NK-92 treated with Interleukin-12 subunit alpha and Interleukin-12 subunit beta, amount 100 ng/mL, for 24 hours (cell line): ENCODE measurements at regions not wholly inside any gene's neighbourhood (a gene's known extent, or its start where the extent isn't known, plus 50 kb on each side); places are given as distances from the start of the nearest gene placed in this dataset.
A peak's percentile ranks its signal among the peaks of the same experiment; 100 is the strongest.
"Not testable (repeated sequence)": the region's sequence is repeated elsewhere in the genome, so short reads cannot be mapped to it uniquely, and the experiment has no call there.

Source experiments
- DNase-seq: peaks from one replicate; lab custom pipeline; 2025; lab: John Stamatoyannopoulos, UW

DNA sequence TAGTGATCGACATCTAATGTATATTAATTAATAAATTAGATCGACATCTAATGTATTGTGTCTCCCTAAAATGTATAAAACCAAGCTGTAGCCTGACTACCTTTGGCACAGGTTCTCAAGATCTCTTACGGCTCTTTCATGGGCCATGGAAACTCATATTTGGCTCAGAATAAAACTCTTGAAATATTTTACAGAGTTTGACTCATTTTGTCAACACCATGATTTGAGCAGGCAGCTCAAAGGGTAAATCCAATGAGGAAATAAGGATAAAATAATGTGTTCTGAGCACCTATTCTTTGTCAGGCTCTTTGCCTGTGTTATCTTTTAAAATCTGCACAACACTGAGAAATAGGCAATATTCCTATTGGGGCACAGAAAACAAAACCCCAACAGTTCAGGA, 223.4 kb upstream of the DUSP10 start:
- no peak for DNase-seq

DNA sequence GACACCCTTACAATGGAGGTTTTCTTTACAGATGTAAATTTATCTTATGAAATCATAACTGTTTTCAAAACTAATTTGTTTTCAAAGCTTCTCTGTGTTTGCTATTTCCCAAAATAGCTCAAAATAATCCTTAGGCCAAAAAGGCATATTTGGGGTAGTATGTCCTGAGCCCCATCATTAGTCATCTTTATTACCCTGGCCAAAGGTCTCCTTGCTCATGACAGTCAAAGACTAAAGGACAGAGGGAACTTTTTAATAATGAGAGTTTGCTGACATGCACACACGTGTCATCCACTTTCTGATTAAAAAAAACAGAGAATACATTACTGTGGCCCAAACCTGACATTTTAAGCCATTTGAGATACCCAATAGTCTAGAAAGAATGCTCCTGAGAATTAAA, 221.9 kb upstream of the DUSP10 start:
- no peak for DNase-seq

- no peak for DNase-seq
These were observed 220.5 kb upstream of the DUSP10 start for GRCh38 chr1:221962385-221962784.

DNA sequence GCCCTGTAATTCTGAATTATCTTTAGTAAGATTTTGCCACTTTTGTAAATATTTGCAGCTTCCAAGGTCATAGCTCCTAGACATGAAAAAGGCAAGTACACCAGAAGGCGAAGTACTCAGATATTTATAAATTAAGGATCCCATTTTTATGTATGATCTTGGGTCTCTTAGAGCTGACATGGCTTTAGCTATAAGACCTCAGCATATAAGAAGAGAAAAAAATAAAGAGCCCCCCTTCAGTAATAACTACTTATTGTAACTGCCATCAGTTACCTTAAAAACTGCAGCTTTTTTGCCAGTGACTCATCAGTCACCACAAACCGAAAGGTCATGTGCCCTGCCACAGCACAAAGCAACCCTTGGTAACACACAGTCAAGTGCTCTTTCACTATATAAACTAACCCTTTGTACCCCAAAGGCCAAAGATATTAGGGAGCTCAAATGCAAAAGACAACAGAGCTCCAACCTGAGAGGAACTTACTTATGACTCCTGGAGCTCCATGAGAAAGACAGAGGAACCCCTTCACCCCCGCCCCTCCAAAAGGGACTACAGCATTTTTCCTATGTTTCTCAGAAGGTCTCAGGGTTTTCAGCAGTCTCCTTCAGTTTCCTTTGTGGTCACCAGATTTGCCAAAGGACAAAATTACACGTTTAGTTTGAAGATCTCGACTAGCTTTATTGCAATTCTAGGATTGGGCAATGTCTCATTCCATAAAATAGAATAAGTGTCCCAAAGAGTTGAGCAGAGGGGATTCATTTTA, 219.8 kb upstream of the DUSP10 start:
- peak; percentile 54 for DNase-seq

DNA sequence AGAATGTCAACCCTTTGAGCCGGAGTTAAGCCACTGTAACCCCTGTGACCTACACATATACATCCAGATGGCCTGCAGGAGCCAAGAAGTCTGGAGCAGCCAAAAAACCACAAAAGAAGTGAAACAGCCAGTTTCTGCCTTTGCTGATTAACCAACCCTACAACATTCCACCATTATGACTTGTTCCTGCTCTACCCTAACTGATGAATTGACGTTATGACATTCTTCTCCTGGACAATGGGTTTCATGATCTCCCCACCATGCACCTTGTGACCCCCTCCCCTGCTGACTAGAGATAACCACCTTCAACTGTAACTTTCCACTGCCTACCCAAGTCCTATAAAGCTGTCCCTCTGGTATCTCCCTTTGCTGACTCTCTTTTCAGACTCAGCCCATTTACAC, 216.3 kb upstream of the DUSP10 start:
- not testable (repeated sequence) for DNase-seq

GRCh38 chr1:221957350-221957749, 215.5 kb upstream of the DUSP10 start:
- not testable (repeated sequence) for DNase-seq

- DNase-seq: no peak
These were observed 208.1 kb upstream of the DUSP10 start for GRCh38 chr1:221949996-221950395.

DNA sequence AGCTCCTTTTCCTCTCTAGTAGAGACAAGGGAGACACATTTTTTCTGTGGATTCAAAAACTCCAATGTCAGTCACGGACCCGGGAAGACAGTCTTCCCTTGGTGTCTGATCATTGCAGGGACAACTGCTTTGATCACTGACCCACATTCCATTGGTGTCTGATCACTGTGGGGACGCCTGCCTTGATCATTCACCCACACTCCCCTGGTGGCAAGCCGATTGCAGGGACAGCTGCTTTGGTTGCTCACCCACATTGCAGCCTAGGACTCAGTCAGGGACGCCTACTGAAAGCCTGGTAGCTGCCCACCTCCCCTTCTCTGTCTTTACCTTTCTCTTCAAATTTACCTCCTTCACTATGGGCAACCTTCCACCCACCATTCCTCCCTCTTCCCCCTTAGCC, 206.6 kb upstream of the DUSP10 start:
- no peak for DNase-seq

GRCh38 chr1:221947731-221948130, 205.8 kb upstream of the DUSP10 start:
- no peak for DNase-seq

DNA sequence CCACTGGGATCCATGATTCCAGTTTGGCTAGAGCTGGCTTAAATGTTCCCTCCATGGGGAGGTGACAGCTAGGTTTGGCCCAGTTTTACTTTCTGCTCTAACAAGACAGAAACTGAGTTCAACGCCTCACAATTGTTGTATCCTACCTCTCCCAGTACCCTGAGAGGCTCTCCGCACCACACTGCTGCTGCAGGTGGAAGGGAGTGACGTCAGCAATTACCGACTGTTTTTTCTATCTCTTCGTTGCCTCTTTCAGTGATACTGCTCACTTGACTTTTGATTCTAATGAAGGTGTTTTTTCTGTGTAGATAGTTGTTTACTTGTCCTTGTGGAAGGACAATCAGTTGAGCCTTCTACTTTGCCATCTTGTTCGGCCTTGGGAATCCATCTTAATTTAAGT, 204.9 kb upstream of the DUSP10 start:
- DNase-seq: no peak

DNA sequence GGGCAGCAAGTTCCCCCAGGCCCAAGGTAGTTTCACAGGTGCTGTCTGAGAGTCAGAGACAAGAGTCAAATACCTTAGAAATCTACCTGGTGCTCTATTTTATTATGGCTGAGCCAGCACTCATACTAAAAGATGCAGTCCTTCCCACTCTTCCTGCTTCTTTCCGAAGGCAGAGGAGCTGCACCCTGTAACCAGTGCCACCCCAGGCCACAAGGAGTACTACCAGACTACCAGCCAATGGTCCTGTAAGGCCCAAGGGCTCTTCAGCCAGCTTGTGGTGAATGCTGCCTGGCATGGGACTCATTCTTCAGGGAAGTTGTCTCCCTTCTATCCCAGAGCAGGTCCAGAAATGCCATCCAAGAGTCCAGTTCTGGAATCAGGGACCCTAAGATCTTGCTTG, 203.8 kb upstream of the DUSP10 start:
- DNase-seq: no peak

DNA sequence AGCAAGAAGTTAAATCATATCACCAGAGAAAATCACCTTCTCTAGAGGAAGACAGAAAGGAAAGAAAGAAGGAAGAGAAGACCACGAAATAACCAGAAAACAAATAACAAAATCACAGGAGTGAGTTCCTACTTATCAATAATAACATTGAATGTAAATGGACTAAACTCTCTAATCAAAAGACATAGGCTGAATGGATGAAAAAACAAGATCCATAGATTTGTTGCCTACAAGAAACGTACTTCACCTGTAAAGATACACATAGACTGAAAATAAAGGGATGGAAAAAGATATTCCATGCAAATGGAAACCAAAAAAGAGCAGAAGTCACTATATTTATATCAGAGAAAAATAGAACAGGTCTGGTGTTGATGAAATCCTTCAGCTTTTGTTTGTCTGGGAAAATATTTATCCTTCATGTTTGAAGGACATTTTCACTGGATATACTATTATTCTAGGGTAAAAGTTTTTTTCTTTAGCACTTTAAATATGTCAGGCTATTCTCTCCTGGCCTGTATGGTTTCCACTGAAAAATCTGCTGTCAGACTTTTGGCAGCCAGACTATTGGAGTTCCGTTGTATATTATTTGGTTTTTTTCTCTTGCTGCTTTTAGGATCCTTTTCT, 202.5 kb upstream of the DUSP10 start:
- no peak for DNase-seq

- no peak for DNase-seq
These were observed 198.7 kb upstream of the DUSP10 start for GRCh38 chr1:221940631-221941030.

- no peak for DNase-seq
These were observed 197.7 kb upstream of the DUSP10 start for GRCh38 chr1:221939607-221940006.

DNA sequence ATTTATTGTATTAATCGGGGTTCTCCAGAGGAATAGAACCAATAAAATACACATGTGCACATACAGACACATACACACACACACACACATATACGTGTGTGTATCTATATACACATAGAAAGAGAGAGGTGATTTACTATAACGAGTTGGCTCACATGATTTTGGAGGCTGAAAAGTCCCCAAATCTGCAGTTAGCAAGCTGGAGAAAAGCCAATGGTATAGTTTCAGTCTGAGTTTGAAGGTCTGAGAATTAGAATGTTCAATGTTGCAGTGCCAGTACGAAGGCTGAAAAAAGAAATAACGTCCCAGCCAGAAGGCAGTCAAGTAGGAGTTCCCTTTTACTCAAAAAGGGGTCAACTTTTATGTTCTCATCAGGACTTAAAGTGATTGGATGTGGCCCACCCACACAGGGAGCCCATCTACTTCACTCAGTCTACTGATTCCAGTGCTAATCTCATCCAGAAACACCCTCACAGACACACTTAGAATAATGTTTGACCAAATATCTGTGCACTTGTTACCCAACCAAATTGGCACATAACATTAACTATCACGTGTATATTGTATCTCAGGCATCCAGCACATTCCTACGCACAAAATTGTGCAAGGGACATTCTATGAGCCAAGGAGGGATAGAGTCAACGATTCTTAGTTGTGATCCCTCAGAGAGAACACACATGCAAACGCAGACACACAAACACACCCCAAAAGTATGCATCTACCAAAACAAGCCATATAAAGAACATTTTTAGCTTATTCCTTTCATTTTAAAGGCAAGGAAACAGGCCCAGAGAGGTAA, 195.5 kb upstream of the DUSP10 start:
- no peak for DNase-seq

DNA sequence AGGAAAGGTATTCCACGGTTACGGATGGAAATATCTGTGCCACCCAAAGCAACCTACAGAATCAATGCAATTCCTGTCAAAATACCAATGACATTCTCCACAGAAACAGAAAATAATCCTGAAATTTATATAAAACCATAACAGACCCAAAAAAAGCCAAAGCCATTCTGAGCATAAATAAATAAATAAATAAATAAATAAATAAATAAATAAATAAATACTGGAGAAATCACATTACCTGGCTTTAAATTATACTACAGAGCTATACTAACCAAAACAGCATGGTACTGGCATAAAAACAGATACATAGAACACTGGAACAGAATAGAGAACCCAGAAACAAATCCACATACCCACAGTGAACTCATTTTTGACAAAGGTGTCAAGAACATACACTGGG, 191.9 kb upstream of the DUSP10 start:
- no peak for DNase-seq

DNA sequence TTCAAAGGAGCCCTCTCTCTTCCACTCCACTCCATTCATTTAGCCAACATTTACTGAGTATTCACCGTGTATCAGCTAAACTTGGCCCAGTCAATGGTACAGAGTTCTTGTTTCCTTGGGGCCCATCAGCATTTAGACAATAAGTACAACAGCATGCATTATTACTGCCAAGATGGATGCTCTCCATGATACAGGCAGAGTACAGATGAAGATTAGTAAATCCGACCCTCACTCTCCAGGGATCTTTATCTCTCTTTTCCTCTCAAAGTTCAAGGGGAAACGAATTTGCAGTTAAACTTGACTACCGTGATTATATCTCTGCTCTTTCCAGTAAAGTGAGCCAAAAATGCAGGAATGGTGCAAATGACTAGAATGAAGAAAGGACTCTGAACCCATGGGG, 184.6 kb upstream of the DUSP10 start:
- no peak for DNase-seq

DNA sequence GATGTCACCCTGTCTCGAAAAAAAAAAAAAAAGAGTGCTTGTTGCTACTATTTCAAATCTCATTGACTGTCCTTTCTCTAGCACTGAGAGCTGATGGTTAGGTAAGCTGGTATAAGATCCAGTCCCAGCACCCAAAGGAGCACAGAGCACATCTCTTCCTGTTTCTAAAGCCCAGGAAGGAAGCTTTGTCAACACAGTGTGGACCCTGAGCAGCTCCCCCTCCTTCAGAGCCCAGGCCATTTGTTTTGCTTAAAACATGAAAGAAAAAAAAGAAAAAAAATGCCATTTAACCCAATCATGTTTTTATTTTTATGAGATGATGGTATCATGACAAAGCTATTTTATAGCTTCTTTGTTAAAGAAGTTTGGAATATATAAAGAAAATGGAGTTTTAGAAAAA, 184.1 kb upstream of the DUSP10 start:
- DNase-seq: no peak

GRCh38 chr1:221923929-221924598, 182.2 kb upstream of the DUSP10 start:
- DNase-seq: no peak

GRCh38 chr1:221921936-221922335, 180.0 kb upstream of the DUSP10 start:
- DNase-seq: no peak

DNA sequence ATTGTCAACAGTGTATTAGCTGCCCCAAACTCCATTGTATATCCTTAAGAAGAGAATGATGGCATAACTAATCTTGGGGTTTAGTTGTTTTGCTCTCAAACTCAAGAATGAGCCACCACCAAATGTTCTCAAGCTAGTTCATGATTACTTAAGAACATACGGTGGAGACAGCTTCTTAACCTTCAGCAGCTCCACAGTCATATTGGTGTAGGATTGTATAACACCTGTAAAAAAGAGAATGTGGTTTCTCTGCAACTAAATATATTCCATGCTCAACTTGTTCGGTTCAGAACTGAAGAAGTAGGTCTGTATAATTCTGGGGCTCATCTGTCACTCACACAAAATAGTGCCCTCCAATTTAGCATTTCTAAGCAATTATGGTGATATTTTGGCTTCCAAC, 177.9 kb upstream of the DUSP10 start:
- no peak for DNase-seq

- no peak for DNase-seq
These were observed 177.5 kb upstream of the DUSP10 start for GRCh38 chr1:221919341-221919740.

GRCh38 chr1:221916176-221916575, 174.3 kb upstream of the DUSP10 start:
- DNase-seq: no peak
